Mesothelial cell of epicardium (in vitro differentiated cells): ENCODE measurements at regions not wholly inside any gene's neighbourhood (a gene's known extent, or its start where the extent isn't known, plus 50 kb on each side); places are given as distances from the start of the nearest gene placed in this dataset.

Experiments
- DNase-seq, 2 experiments: peaks; one replicate each; pipeline ENCODE4 v3.0.0; 2021; ENCODE audit warnings: low spot score in 2 of 2; ENCODE audit not compliant: unreplicated experiment in 2 of 2
- H3K27ac Mint-ChIP-seq: 2 replicates; pipeline ENCODE4 v1.8.0; 2021; ENCODE audit warnings: mixed read lengths
- H3K27me3 Mint-ChIP-seq: 2 replicates; pipeline ENCODE4 v1.8.0; 2021; ENCODE audit warnings: low read depth, mixed read lengths
- H3K36me3 Mint-ChIP-seq: 2 replicates; pipeline ENCODE4 v1.8.0; 2021; ENCODE audit warnings: mixed read lengths
- H3K4me1 Mint-ChIP-seq: 2 replicates; pipeline ENCODE4 v1.8.0; 2021; ENCODE audit warnings: mixed read lengths
- H3K4me3 Mint-ChIP-seq: 2 replicates; pipeline ENCODE4 v1.8.0; 2021; ENCODE audit warnings: mild to moderate bottlenecking, moderate library complexity, mixed read lengths
- H3K9me3 Mint-ChIP-seq: 2 replicates; pipeline ENCODE4 v1.8.0; 2021; ENCODE audit warnings: mixed read lengths
- TF ChIP-seq, protein P1 (sequence below): fragments of 200-600 bp; sonication (generic); IDR thresholded peaks from one replicate; pipeline ENCODE4 v1.5.0; 2021; ENCODE audit warnings: antibody characterized with exemption; ENCODE audit not compliant: unreplicated experiment

DNA sequence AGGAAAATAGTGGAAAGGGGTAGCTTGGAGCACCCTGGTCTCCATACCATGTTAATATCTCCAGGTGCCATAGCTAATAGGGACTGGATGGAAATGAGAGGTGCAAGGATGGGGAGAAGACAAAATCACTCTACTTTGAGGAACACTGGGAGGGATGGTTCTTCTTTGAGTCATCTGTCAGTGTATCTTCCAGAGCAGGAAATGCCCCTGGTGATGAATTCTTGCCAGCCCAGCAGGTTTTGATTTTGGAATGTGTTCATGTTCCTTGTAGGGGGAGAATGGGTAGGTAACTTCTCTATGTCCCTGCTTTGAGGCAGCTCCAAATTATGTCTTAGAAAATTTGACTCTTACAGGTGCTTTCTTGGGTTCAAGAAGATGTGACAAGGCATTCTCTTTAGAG is 177.0 kb upstream of the GLI3 start:
- H3K36me3 Mint-ChIP-seq, result no peaks in the 10 kb centered on the region
- TF ChIP-seq, protein P1, sequence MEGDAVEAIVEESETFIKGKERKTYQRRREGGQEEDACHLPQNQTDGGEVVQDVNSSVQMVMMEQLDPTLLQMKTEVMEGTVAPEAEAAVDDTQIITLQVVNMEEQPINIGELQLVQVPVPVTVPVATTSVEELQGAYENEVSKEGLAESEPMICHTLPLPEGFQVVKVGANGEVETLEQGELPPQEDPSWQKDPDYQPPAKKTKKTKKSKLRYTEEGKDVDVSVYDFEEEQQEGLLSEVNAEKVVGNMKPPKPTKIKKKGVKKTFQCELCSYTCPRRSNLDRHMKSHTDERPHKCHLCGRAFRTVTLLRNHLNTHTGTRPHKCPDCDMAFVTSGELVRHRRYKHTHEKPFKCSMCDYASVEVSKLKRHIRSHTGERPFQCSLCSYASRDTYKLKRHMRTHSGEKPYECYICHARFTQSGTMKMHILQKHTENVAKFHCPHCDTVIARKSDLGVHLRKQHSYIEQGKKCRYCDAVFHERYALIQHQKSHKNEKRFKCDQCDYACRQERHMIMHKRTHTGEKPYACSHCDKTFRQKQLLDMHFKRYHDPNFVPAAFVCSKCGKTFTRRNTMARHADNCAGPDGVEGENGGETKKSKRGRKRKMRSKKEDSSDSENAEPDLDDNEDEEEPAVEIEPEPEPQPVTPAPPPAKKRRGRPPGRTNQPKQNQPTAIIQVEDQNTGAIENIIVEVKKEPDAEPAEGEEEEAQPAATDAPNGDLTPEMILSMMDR, result no peak
- DNase-seq, result no peak
- H3K4me1 Mint-ChIP-seq, result no peaks in the 10 kb centered on the region
- H3K4me3 Mint-ChIP-seq, result no peak overlapping the region
- no peaks in the 10 kb centered on the region for H3K27me3 Mint-ChIP-seq
- peaks cover 4% of the 10 kb centered on the region for H3K9me3 Mint-ChIP-seq
- H3K27ac Mint-ChIP-seq, result no peak overlapping the region

GRCh38 chr7:42409296-42409695 is 172.3 kb upstream of the GLI3 start:
- H3K27ac Mint-ChIP-seq, result no peak overlapping the region
- no peak for DNase-seq
- H3K4me3 Mint-ChIP-seq, result no peak overlapping the region
- no peaks in the 10 kb centered on the region for H3K36me3 Mint-ChIP-seq
- no peaks in the 10 kb centered on the region for H3K27me3 Mint-ChIP-seq
- H3K4me1 Mint-ChIP-seq, result peaks cover 23% of the 10 kb centered on the region
- H3K9me3 Mint-ChIP-seq, result peaks cover 4% of the 10 kb centered on the region
- TF ChIP-seq, protein P1, result no peak

GRCh38 chr7:42407833-42408232 is 170.8 kb upstream of the GLI3 start:
- TF ChIP-seq, protein P1, result no peak
- Mint-ChIP-seq H3K27me3 (no peaks in the 10 kb centered on the region), H3K9me3 (peaks cover 4% of the 10 kb centered on the region), H3K4me1 (peaks cover 26% of the 10 kb centered on the region), H3K27ac (peak overlapping the region; percentile 75), H3K4me3 (no peak overlapping the region), H3K36me3 (no peaks in the 10 kb centered on the region)
- DNase-seq, result no peak

GRCh38 chr7:42407021-42407710 is 170.2 kb upstream of the GLI3 start:
- H3K9me3 Mint-ChIP-seq, result peaks cover 4% of the 10 kb centered on the region
- no peaks in the 10 kb centered on the region for H3K27me3 Mint-ChIP-seq
- TF ChIP-seq, protein P1, result no peak
- no peaks in the 10 kb centered on the region for H3K36me3 Mint-ChIP-seq
- no peak overlapping the region for H3K4me3 Mint-ChIP-seq
- peak overlapping the region; percentile 67 for H3K27ac Mint-ChIP-seq
- H3K4me1 Mint-ChIP-seq, result peaks cover 26% of the 10 kb centered on the region
- DNase-seq, result no peak

- H3K27ac Mint-ChIP-seq, result no peak overlapping the region
- DNase-seq, result no peak
- H3K4me3 Mint-ChIP-seq, result no peak overlapping the region
- TF ChIP-seq, protein P1, result no peak
- no peaks in the 10 kb centered on the region for H3K36me3 Mint-ChIP-seq
- H3K9me3 Mint-ChIP-seq, result no peaks in the 10 kb centered on the region
- H3K27me3 Mint-ChIP-seq, result no peaks in the 10 kb centered on the region
- H3K4me1 Mint-ChIP-seq, result peaks cover 33% of the 10 kb centered on the region
Measured at GRCh38 chr7:42406358-42406757, 169.3 kb upstream of the GLI3 start.

DNA sequence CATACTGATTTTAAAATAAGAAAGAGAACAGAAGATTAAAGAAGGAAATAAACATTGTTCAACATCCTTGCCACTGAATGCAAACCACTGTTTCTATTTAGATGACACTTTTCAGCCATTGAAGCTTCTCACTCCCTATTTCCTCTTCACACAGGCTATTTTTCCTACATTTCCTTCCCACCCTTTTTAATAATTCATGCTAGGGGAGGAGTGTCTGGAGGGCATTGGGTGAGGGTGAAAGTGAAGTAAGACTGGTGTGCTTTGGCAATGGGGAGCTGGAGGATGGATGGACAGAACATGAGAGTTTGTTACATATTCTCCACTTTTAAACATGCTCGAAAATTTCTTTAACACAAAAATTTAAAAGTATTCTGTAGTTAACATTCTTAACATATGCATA is 168.8 kb upstream of the GLI3 start:
- no peak for DNase-seq
- no peak overlapping the region for H3K4me3 Mint-ChIP-seq
- TF ChIP-seq, protein P1, result no peak
- no peaks in the 10 kb centered on the region for H3K9me3 Mint-ChIP-seq
- no peaks in the 10 kb centered on the region for H3K36me3 Mint-ChIP-seq
- H3K27ac Mint-ChIP-seq, result no peak overlapping the region
- H3K4me1 Mint-ChIP-seq, result peaks cover 33% of the 10 kb centered on the region
- H3K27me3 Mint-ChIP-seq, result no peaks in the 10 kb centered on the region
